OCI-LY3 (cell line): ENCODE measurements at regions not wholly inside any gene's neighbourhood (a gene's known extent, or its start where the extent isn't known, plus 50 kb on each side); places are given as distances from the start of the nearest gene placed in this dataset.

ENCODE experiments used
- CTCF ChIP-seq: fragments of 200-600, 300-600 bp; sonication (generic); IDR thresholded peaks from 2 replicates; pipeline ENCODE4 v1.5.1; 2014; ENCODE audit warnings: antibody characterized with exemption, low read length, low read depth
- EZH2phosphoT487 ChIP-seq: fragments of 200-600 bp; shearing (Covaris generic); IDR thresholded peaks from 2 replicates; pipeline ENCODE4 v1.6.1; 2018; ENCODE audit warnings: antibody characterized with exemption, mixed run types, low read depth

- TF ChIP-seq CTCF = no peak
- TF ChIP-seq EZH2phosphoT487 = no peak
Measured at GRCh38 chr14:98379830-98380229, 892.2 kb downstream of the BCL11B start.
